ENCODE measurements at regions not wholly inside any gene's neighbourhood (a gene's known extent, or its start where the extent isn't known, plus 50 kb on each side); places are given as distances from the start of the nearest gene placed in this dataset.

DNA sequence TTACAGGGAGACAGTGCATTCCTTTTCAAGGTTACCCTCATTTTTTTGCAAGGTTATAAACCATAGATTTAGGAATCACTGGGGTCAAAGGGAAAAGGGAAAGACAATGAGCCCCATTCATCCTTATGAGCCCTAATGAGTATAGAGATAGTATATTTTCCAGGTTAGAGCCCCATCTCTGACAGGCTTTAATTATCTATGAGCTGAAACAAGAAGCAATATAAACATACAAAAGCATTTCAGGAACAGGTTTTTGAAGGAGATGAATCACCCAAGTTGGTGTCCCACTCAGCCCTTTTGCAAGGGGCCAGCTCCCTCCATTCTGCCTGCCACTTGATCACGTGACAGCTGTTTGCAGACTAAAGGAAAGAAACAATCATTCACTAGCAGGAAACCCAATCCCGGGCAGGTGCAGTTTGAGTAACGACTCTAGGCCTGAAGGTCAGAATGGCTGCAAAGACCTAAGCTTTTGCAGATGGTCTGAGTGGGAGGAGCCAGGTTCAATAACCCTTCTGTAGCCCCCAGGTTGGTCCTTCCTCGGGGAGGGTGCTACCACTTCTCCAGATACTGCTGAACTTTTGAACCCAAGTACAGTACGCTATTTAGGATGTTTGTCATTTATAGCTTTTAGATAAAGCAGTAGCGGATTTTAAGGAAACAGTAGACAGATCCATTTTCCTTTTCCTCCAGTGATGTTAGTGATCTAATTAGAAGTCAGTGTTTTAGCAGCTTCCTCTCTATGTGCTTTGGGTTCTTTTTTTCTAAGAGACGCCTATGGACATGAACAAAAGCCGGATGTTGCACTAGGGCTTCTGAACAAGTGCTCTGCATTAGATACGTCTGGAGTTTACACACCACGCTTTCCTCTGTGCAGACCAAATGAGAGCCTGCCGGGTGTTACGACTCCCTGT is 253.2 kb downstream of the SOX4 start:
- Histone ChIP-seq H3K4me1 (ENCODE audit: insufficient read depth, low read length, poor library complexity, severe bottlenecking) (peaks cover 14% of the 10 kb centered on the region), H3K36me3 (ENCODE audit: insufficient read depth, low read length) (no peaks in the 10 kb centered on the region), H3K4me2 (ENCODE audit: low read length) (peak overlapping the region; percentile 34), H3K4me3 (ENCODE audit: low read depth, low read length, poor library complexity, severe bottlenecking) (no peak overlapping the region), H2AFZ (ENCODE audit: low read length) (peak overlapping the region; percentile 93), H4K20me1 (ENCODE audit: insufficient read depth, low read length) (no peaks in the 10 kb centered on the region), H3K27ac (ENCODE audit: low read depth, low read length, poor library complexity, severe bottlenecking) (no peak overlapping the region), H3K9me3 (ENCODE audit: low read length) (no peaks in the 10 kb centered on the region), H3K79me2 (ENCODE audit: insufficient read depth, low read depth, low read length) (no peaks in the 10 kb centered on the region), H3K9me2 (ENCODE audit: insufficient read depth, low read length) (no peaks in the 10 kb centered on the region)
- DNase-seq (ENCODE audit: low spot score), result peak; percentile 66
- CTCF ChIA-PET (ENCODE audit: unreplicated experiment), result no interaction called here
- POLR2A ChIA-PET, result interaction anchor here (0.7 to 0.9 kb wide), 2 partner anchors 12 to 21 kb away, joined by 3 to 4 read pairs; no protein-coding TSS in a partner anchor
- TF ChIP-seq EZH2phosphoT487 (IDR thresholded peaks at IDR 0.05; ENCODE audit: borderline replicate concordance, low read depth, low read length), result no peak
- TF ChIP-seq, protein P1, sequence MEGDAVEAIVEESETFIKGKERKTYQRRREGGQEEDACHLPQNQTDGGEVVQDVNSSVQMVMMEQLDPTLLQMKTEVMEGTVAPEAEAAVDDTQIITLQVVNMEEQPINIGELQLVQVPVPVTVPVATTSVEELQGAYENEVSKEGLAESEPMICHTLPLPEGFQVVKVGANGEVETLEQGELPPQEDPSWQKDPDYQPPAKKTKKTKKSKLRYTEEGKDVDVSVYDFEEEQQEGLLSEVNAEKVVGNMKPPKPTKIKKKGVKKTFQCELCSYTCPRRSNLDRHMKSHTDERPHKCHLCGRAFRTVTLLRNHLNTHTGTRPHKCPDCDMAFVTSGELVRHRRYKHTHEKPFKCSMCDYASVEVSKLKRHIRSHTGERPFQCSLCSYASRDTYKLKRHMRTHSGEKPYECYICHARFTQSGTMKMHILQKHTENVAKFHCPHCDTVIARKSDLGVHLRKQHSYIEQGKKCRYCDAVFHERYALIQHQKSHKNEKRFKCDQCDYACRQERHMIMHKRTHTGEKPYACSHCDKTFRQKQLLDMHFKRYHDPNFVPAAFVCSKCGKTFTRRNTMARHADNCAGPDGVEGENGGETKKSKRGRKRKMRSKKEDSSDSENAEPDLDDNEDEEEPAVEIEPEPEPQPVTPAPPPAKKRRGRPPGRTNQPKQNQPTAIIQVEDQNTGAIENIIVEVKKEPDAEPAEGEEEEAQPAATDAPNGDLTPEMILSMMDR (conservative IDR thresholded peaks at IDR 0.05; ENCODE audit: low read length), result no peak
- no TSS peak for BruUV-seq (replicated peaks)
- intact Hi-C loops (cut with micrococcal nuclease; ENCODE audit: unreplicated experiment), result no loop called here

DNA sequence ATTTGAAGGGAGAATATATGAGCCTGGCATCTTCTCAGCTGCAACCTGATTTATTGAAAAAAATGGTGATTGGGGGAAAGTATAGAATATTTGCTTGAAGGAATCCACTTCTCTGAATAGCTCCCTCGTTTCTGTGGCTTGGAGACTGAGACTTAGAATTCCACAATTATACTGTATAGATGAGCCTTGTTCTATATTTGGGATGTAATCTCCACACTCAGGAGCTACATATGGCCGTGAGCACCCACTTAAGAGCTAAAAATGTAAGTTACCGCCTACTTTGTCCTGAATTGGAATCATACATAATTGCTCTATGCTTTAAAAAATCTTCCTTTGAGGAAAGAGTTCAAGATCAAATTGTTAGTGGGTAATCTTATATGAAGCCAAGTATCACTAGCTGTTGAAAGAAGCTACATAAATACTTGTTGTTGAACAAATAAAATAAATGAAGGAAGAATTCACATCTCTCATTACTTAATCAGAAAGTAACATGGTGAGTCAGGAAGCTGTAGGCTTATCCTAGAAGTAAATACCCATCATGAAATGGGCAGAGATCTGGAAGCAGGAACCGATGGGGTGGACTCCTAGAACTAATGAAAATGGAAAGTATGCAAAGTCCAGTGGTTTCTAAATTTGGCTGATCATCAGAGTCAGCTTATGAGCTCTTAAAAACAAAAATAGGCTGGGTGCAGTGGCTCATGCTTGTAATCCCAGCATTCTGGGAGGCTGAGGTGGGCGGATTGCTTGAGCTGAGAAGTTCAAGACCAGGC is 254.3 kb downstream of the SOX4 start:
- H4K20me1 ChIP-seq (ENCODE audit: insufficient read depth, low read length), result no peaks in the 10 kb centered on the region
- peak overlapping the region; percentile 93; the same call in 1 of the 2 replicates for H2AFZ ChIP-seq (ENCODE audit: low read length)
- POLR2A ChIA-PET, result interaction anchor here (0.7 to 1.3 kb wide), 3 partner anchors 9 to 1007 kb away, joined by 3 to 5 read pairs (median 3); no protein-coding TSS in a partner anchor
- CTCF ChIA-PET (ENCODE audit: unreplicated experiment), result no interaction called here
- no TSS peak for BruUV-seq (replicated peaks)
- no peaks in the 10 kb centered on the region for H3K36me3 ChIP-seq (ENCODE audit: insufficient read depth, low read length)
- TF ChIP-seq, protein P1 (conservative IDR thresholded peaks at IDR 0.05; ENCODE audit: low read length), result no peak
- DNase-seq (ENCODE audit: low spot score), result no peak
- H3K9me3 ChIP-seq (ENCODE audit: low read length), result no peaks in the 10 kb centered on the region
- intact Hi-C loops (cut with micrococcal nuclease; ENCODE audit: unreplicated experiment), result no loop called here
- H3K9me2 ChIP-seq (ENCODE audit: insufficient read depth, low read length), result no peaks in the 10 kb centered on the region
- H3K27ac ChIP-seq (ENCODE audit: low read depth, low read length, poor library complexity, severe bottlenecking), result no peak overlapping the region
- H3K4me3 ChIP-seq (ENCODE audit: low read depth, low read length, poor library complexity, severe bottlenecking), result no peak overlapping the region
- peaks cover 14% of the 10 kb centered on the region for H3K4me1 ChIP-seq (ENCODE audit: insufficient read depth, low read length, poor library complexity, severe bottlenecking)
- H3K79me2 ChIP-seq (ENCODE audit: insufficient read depth, low read depth, low read length), result no peaks in the 10 kb centered on the region
- H3K4me2 ChIP-seq (ENCODE audit: low read length), result no peak overlapping the region
